ENCODE measurements at regions not wholly inside any gene's neighbourhood (a gene's known extent, or its start where the extent isn't known, plus 50 kb on each side); places are given as distances from the start of the nearest gene placed in this dataset.

GRCh38 chr2:209324281-209324680, 99.6 kb upstream of the MAP2 start:
- TF ChIP-seq CTCF (conservative IDR thresholded peaks at IDR 0.05; ENCODE audit: low read depth, low read length) (no peak), EZH2phosphoT487 (IDR thresholded peaks at IDR 0.05; ENCODE audit: borderline replicate concordance, low read length) (no peak), EZH2 (IDR thresholded peaks at IDR 0.05; ENCODE audit: low read length, unreplicated experiment) (no peak)

All from PC-3 (cell line).